SK-N-SH treated with all-trans-retinoic acid at 6 μM for 48 hours (cell line): ENCODE measurements at regions not wholly inside any gene's neighbourhood (a gene's known extent, or its start where the extent isn't known, plus 50 kb on each side); places are given as distances from the start of the nearest gene placed in this dataset.

Experiments used
- ATAC-seq: fragments of 200-7000 bp; cut with Tn5 transposase; 3 replicates; pipeline ENCODE4 v1.9.1; 2020; ENCODE audit warnings: mild to moderate bottlenecking, moderate library complexity
- ARNTL ChIP-seq: fragments of 450-650 bp; formaldehyde crosslinking; IDR thresholded peaks from 2 replicates; pipeline ENCODE4 v1.5.0; 2020; ENCODE audit warnings: low read depth, mild to moderate bottlenecking, moderate library complexity, borderline replicate concordance
- BACH2 ChIP-seq: fragments of 250-450 bp; sonication (Bioruptor Pico); IDR thresholded peaks from 2 replicates; pipeline ENCODE4 v1.9.0; 2021; ENCODE audit warnings: mild to moderate bottlenecking, borderline replicate concordance
- CREB5 ChIP-seq: fragments of 250-450 bp; sonication (Bioruptor Pico); IDR thresholded peaks from 2 replicates; pipeline ENCODE4 v1.5.1; 2020; ENCODE audit warnings: low read depth, mild to moderate bottlenecking, moderate library complexity
- ESRRG ChIP-seq: fragments of 250-450 bp; sonication (Bioruptor Pico); IDR thresholded peaks from 2 replicates; pipeline ENCODE4 v1.6.1; 2021; ENCODE audit warnings: mild to moderate bottlenecking
- ISL1 ChIP-seq: fragments of 250-450 bp; sonication (Bioruptor Pico); IDR thresholded peaks from 2 replicates; pipeline ENCODE4 v2.1.2; 2022; ENCODE audit warnings: mild to moderate bottlenecking, moderate library complexity
- OSR1 ChIP-seq: fragments of 250-450 bp; sonication (Bioruptor Pico); IDR thresholded peaks from 2 replicates; pipeline ENCODE4 v1.8.0; 2022; ENCODE audit warnings: moderate library complexity, mild to moderate bottlenecking, inconsistent platforms
- POU6F1 ChIP-seq: fragments of 250-450 bp; sonication (Bioruptor Pico); IDR thresholded peaks from 2 replicates; pipeline ENCODE4 v1.8.0; 2021; ENCODE audit warnings: low read depth, mild to moderate bottlenecking, moderate library complexity, borderline replicate concordance
- PPARA ChIP-seq: fragments of 250-450 bp; sonication (Bioruptor Pico); IDR thresholded peaks from 2 replicates; pipeline ENCODE4 v1.5.0; 2020; ENCODE audit warnings: mild to moderate bottlenecking, borderline replicate concordance
- RARB ChIP-seq: fragments of 250-450 bp; sonication (Bioruptor Pico); IDR thresholded peaks from 2 replicates; pipeline ENCODE4 v1.8.0; 2021; ENCODE audit warnings: mild to moderate bottlenecking, moderate library complexity
- SNAI2 ChIP-seq: fragments of 250-450 bp; sonication (Bioruptor Pico); IDR thresholded peaks from 2 replicates; pipeline ENCODE4 v1.5.0; 2020; ENCODE audit warnings: mild to moderate bottlenecking, moderate library complexity
- TOX ChIP-seq: fragments of 250-450 bp; sonication (Bioruptor Pico); IDR thresholded peaks from 2 replicates; pipeline ENCODE4 v1.8.0; 2021; ENCODE audit warnings: mild to moderate bottlenecking, moderate library complexity, borderline replicate concordance
- ZC3H10 ChIP-seq: fragments of 250-450 bp; sonication (Bioruptor Pico); IDR thresholded peaks from 2 replicates; pipeline ENCODE4 v1.5.1; 2021; ENCODE audit warnings: mild to moderate bottlenecking, moderate library complexity
- ZFP3 ChIP-seq: fragments of 250-450 bp; sonication (Bioruptor Pico); IDR thresholded peaks from 2 replicates; pipeline ENCODE4 v1.5.0; 2020; ENCODE audit warnings: mild to moderate bottlenecking, moderate library complexity
- ZFP30 ChIP-seq: fragments of 450-650 bp; formaldehyde crosslinking; IDR thresholded peaks from 2 replicates; pipeline ENCODE4 v1.5.0; 2022; ENCODE audit warnings: mild to moderate bottlenecking, moderate library complexity
- ZNF8 ChIP-seq: fragments of 450-650 bp; formaldehyde crosslinking; IDR thresholded peaks from 2 replicates; pipeline ENCODE4 v1.5.0; 2020; ENCODE audit warnings: mild to moderate bottlenecking, moderate library complexity
- TF ChIP-seq, protein P1 (sequence below): fragments of 250-450 bp; sonication (Bioruptor Pico); IDR thresholded peaks from 2 replicates; pipeline ENCODE4 v1.5.1; 2021; ENCODE audit warnings: mild to moderate bottlenecking, moderate library complexity
- TF ChIP-seq, protein P2 (sequence below): fragments of 250-450 bp; sonication (Bioruptor Pico); IDR thresholded peaks from 2 replicates; pipeline ENCODE4 v1.8.0; 2020; ENCODE audit warnings: mild to moderate bottlenecking, moderate library complexity, borderline replicate concordance
- TF ChIP-seq, protein P3 (sequence below): fragments of 250-450 bp; sonication (Bioruptor Pico); IDR thresholded peaks from 2 replicates; pipeline ENCODE4 v1.5.0; 2020; ENCODE audit warnings: mild to moderate bottlenecking, moderate library complexity

- no peak for ATAC-seq
- TF ChIP-seq POU6F1 (CRISPR knock-in tag) (no peak), CREB5 (CRISPR knock-in tag) (no peak), ZFP30 (CRISPR knock-in tag) (no peak), ARNTL (CRISPR knock-in tag) (no peak), PPARA (CRISPR knock-in tag) (no peak), ESRRG (CRISPR knock-in tag) (no peak), BACH2 (no peak), ZFP3 (CRISPR knock-in tag) (no peak), TOX (CRISPR knock-in tag) (no peak), RARB (CRISPR knock-in tag) (no peak), ZC3H10 (CRISPR knock-in tag) (no peak), ISL1 (CRISPR knock-in tag) (no peak), OSR1 (no peak)
Measured at GRCh38 chr5:121638126-121638525, 213.6 kb upstream of the FTMT start.

- TF ChIP-seq CREB5 (CRISPR knock-in tag) (no peak), PPARA (CRISPR knock-in tag) (no peak), BACH2 (no peak), POU6F1 (CRISPR knock-in tag) (no peak), ZFP3 (CRISPR knock-in tag) (no peak), ISL1 (CRISPR knock-in tag) (no peak), ESRRG (CRISPR knock-in tag) (no peak), ZNF8 (CRISPR knock-in tag) (no peak), SNAI2 (CRISPR knock-in tag) (no peak)
- TF ChIP-seq, protein P1, sequence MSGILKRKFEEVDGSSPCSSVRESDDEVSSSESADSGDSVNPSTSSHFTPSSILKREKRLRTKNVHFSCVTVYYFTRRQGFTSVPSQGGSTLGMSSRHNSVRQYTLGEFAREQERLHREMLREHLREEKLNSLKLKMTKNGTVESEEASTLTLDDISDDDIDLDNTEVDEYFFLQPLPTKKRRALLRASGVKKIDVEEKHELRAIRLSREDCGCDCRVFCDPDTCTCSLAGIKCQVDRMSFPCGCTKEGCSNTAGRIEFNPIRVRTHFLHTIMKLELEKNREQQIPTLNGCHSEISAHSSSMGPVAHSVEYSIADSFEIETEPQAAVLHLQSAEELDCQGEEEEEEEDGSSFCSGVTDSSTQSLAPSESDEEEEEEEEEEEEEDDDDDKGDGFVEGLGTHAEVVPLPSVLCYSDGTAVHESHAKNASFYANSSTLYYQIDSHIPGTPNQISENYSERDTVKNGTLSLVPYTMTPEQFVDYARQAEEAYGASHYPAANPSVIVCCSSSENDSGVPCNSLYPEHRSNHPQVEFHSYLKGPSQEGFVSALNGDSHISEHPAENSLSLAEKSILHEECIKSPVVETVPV (CRISPR knock-in tag): no peak
- TF ChIP-seq, protein P2, sequence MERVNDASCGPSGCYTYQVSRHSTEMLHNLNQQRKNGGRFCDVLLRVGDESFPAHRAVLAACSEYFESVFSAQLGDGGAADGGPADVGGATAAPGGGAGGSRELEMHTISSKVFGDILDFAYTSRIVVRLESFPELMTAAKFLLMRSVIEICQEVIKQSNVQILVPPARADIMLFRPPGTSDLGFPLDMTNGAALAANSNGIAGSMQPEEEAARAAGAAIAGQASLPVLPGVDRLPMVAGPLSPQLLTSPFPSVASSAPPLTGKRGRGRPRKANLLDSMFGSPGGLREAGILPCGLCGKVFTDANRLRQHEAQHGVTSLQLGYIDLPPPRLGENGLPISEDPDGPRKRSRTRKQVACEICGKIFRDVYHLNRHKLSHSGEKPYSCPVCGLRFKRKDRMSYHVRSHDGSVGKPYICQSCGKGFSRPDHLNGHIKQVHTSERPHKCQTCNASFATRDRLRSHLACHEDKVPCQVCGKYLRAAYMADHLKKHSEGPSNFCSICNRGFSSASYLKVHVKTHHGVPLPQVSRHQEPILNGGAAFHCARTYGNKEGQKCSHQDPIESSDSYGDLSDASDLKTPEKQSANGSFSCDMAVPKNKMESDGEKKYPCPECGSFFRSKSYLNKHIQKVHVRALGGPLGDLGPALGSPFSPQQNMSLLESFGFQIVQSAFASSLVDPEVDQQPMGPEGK: no peak
- TF ChIP-seq, protein P3, sequence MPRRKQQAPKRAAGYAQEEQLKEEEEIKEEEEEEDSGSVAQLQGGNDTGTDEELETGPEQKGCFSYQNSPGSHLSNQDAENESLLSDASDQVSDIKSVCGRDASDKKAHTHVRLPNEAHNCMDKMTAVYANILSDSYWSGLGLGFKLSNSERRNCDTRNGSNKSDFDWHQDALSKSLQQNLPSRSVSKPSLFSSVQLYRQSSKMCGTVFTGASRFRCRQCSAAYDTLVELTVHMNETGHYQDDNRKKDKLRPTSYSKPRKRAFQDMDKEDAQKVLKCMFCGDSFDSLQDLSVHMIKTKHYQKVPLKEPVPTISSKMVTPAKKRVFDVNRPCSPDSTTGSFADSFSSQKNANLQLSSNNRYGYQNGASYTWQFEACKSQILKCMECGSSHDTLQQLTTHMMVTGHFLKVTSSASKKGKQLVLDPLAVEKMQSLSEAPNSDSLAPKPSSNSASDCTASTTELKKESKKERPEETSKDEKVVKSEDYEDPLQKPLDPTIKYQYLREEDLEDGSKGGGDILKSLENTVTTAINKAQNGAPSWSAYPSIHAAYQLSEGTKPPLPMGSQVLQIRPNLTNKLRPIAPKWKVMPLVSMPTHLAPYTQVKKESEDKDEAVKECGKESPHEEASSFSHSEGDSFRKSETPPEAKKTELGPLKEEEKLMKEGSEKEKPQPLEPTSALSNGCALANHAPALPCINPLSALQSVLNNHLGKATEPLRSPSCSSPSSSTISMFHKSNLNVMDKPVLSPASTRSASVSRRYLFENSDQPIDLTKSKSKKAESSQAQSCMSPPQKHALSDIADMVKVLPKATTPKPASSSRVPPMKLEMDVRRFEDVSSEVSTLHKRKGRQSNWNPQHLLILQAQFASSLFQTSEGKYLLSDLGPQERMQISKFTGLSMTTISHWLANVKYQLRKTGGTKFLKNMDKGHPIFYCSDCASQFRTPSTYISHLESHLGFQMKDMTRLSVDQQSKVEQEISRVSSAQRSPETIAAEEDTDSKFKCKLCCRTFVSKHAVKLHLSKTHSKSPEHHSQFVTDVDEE (CRISPR knock-in tag): no peak
- no peak for ATAC-seq
Measured at GRCh38 chr5:121640298-121640697, 211.4 kb upstream of the FTMT start.
